ENCODE measurements at regions not wholly inside any gene's neighbourhood (a gene's known extent, or its start where the extent isn't known, plus 50 kb on each side); places are given as distances from the start of the nearest gene placed in this dataset.

- TF ChIP-seq CTCF (IDR thresholded peaks at IDR 0.05; ENCODE audit: insufficient read depth, low read depth, low read length) (no peak), EZH2 (IDR thresholded peaks at IDR 0.05; ENCODE audit: insufficient read depth, low read length) (no peak)
Observed at GRCh38 chr20:41784209-41784958, 166.2 kb upstream of the CHD6 start.
